ENCODE measurements at regions not wholly inside any gene's neighbourhood (a gene's known extent, or its start where the extent isn't known, plus 50 kb on each side); places are given as distances from the start of the nearest gene placed in this dataset.

GRCh38 chr1:193634876-193635275, 448.5 kb upstream of the B3GALT2 start:
- H3K4me1 ChIP-seq (ENCODE audit: insufficient read depth, low read length) = no peaks in the 10 kb centered on the region
- H3K9me3 ChIP-seq (ENCODE audit: insufficient read depth, low read depth, low read length) = no peaks in the 10 kb centered on the region
- H3K27me3 ChIP-seq (ENCODE audit: insufficient read depth, low read length) = no peaks in the 10 kb centered on the region
- H3K36me3 ChIP-seq (ENCODE audit: insufficient read depth, low read depth, low read length) = no peaks in the 10 kb centered on the region
- no peak overlapping the region for H3K27ac ChIP-seq (ENCODE audit: low read length)
- H3K9ac ChIP-seq (ENCODE audit: low read depth, low read length) = no peak overlapping the region
- H3K4me3 ChIP-seq (ENCODE audit: low read length) = no peak overlapping the region

- no peak overlapping the region for H3K27ac ChIP-seq (ENCODE audit: low read length)
- no peak overlapping the region for H3K9ac ChIP-seq (ENCODE audit: low read depth, low read length)
- no peaks in the 10 kb centered on the region for H3K9me3 ChIP-seq (ENCODE audit: insufficient read depth, low read depth, low read length)
- H3K4me3 ChIP-seq (ENCODE audit: low read length) = no peak overlapping the region
- H3K36me3 ChIP-seq (ENCODE audit: insufficient read depth, low read depth, low read length) = no peaks in the 10 kb centered on the region
- H3K4me1 ChIP-seq (ENCODE audit: insufficient read depth, low read length) = peaks cover 3% of the 10 kb centered on the region; the same call in 1 of the 2 replicates
- H3K27me3 ChIP-seq (ENCODE audit: insufficient read depth, low read length) = no peaks in the 10 kb centered on the region
Measured at GRCh38 chr1:193634470-193634869, 448.1 kb upstream of the B3GALT2 start.

GRCh38 chr1:193633991-193634390, 447.6 kb upstream of the B3GALT2 start:
- no peak overlapping the region for H3K27ac ChIP-seq (ENCODE audit: low read length)
- peaks cover 5% of the 10 kb centered on the region; the same call in 1 of the 2 replicates for H3K4me1 ChIP-seq (ENCODE audit: insufficient read depth, low read length)
- H3K9ac ChIP-seq (ENCODE audit: low read depth, low read length) = no peak overlapping the region
- no peaks in the 10 kb centered on the region for H3K27me3 ChIP-seq (ENCODE audit: insufficient read depth, low read length)
- H3K4me3 ChIP-seq (ENCODE audit: low read length) = no peak overlapping the region
- H3K9me3 ChIP-seq (ENCODE audit: insufficient read depth, low read depth, low read length) = no peaks in the 10 kb centered on the region
- no peaks in the 10 kb centered on the region for H3K36me3 ChIP-seq (ENCODE audit: insufficient read depth, low read depth, low read length)

- no peak overlapping the region for H3K9ac ChIP-seq (ENCODE audit: low read depth, low read length)
- no peaks in the 10 kb centered on the region for H3K27me3 ChIP-seq (ENCODE audit: insufficient read depth, low read length)
- no peak overlapping the region for H3K4me3 ChIP-seq (ENCODE audit: low read length)
- no peaks in the 10 kb centered on the region for H3K36me3 ChIP-seq (ENCODE audit: insufficient read depth, low read depth, low read length)
- peaks cover 5% of the 10 kb centered on the region; the same call in 1 of the 2 replicates for H3K4me1 ChIP-seq (ENCODE audit: insufficient read depth, low read length)
- H3K27ac ChIP-seq (ENCODE audit: low read length) = no peak overlapping the region
- H3K9me3 ChIP-seq (ENCODE audit: insufficient read depth, low read depth, low read length) = no peaks in the 10 kb centered on the region
Measured at GRCh38 chr1:193633093-193633492, 446.7 kb upstream of the B3GALT2 start.

GRCh38 chr1:193631306-193631705, 444.9 kb upstream of the B3GALT2 start:
- Histone ChIP-seq H3K9me3 (ENCODE audit: insufficient read depth, low read depth, low read length) (no peaks in the 10 kb centered on the region), H3K36me3 (ENCODE audit: insufficient read depth, low read depth, low read length) (no peaks in the 10 kb centered on the region), H3K27ac (ENCODE audit: low read length) (no peak overlapping the region), H3K27me3 (ENCODE audit: insufficient read depth, low read length) (no peaks in the 10 kb centered on the region), H3K4me3 (ENCODE audit: low read length) (no peak overlapping the region), H3K4me1 (ENCODE audit: insufficient read depth, low read length) (peaks cover 5% of the 10 kb centered on the region; the same call in 1 of the 2 replicates), H3K9ac (ENCODE audit: low read depth, low read length) (no peak overlapping the region)

GRCh38 chr1:193629875-193630274, 443.5 kb upstream of the B3GALT2 start:
- Histone ChIP-seq H3K27me3 (ENCODE audit: insufficient read depth, low read length) (no peaks in the 10 kb centered on the region), H3K4me1 (ENCODE audit: insufficient read depth, low read length) (peaks cover 5% of the 10 kb centered on the region; the same call in 1 of the 2 replicates), H3K9me3 (ENCODE audit: insufficient read depth, low read depth, low read length) (no peaks in the 10 kb centered on the region), H3K4me3 (ENCODE audit: low read length) (no peak overlapping the region), H3K27ac (ENCODE audit: low read length) (no peak overlapping the region), H3K9ac (ENCODE audit: low read depth, low read length) (no peak overlapping the region), H3K36me3 (ENCODE audit: insufficient read depth, low read depth, low read length) (no peaks in the 10 kb centered on the region)

GRCh38 chr1:193626695-193627094, 440.3 kb upstream of the B3GALT2 start:
- no peak overlapping the region for H3K4me3 ChIP-seq (ENCODE audit: low read length)
- H3K27ac ChIP-seq (ENCODE audit: low read length) = no peak overlapping the region
- H3K27me3 ChIP-seq (ENCODE audit: insufficient read depth, low read length) = no peaks in the 10 kb centered on the region
- no peaks in the 10 kb centered on the region for H3K36me3 ChIP-seq (ENCODE audit: insufficient read depth, low read depth, low read length)
- H3K9me3 ChIP-seq (ENCODE audit: insufficient read depth, low read depth, low read length) = no peaks in the 10 kb centered on the region
- H3K9ac ChIP-seq (ENCODE audit: low read depth, low read length) = no peak overlapping the region
- peaks cover 5% of the 10 kb centered on the region; the same call in 1 of the 2 replicates for H3K4me1 ChIP-seq (ENCODE audit: insufficient read depth, low read length)

- Histone ChIP-seq H3K9ac (ENCODE audit: low read depth, low read length) (no peak overlapping the region), H3K4me3 (ENCODE audit: low read length) (no peak overlapping the region), H3K27ac (ENCODE audit: low read length) (no peak overlapping the region), H3K36me3 (ENCODE audit: insufficient read depth, low read depth, low read length) (no peaks in the 10 kb centered on the region), H3K4me1 (ENCODE audit: insufficient read depth, low read length) (peaks cover 5% of the 10 kb centered on the region; the same call in 1 of the 2 replicates), H3K27me3 (ENCODE audit: insufficient read depth, low read length) (no peaks in the 10 kb centered on the region), H3K9me3 (ENCODE audit: insufficient read depth, low read depth, low read length) (no peaks in the 10 kb centered on the region)
Measured at GRCh38 chr1:193625255-193625654, 438.8 kb upstream of the B3GALT2 start.

- H3K27me3 ChIP-seq (ENCODE audit: insufficient read depth, low read length) = no peaks in the 10 kb centered on the region
- H3K9me3 ChIP-seq (ENCODE audit: insufficient read depth, low read depth, low read length) = no peaks in the 10 kb centered on the region
- H3K9ac ChIP-seq (ENCODE audit: low read depth, low read length) = no peak overlapping the region
- no peaks in the 10 kb centered on the region for H3K36me3 ChIP-seq (ENCODE audit: insufficient read depth, low read depth, low read length)
- no peak overlapping the region for H3K4me3 ChIP-seq (ENCODE audit: low read length)
- no peak overlapping the region for H3K27ac ChIP-seq (ENCODE audit: low read length)
- no peaks in the 10 kb centered on the region for H3K4me1 ChIP-seq (ENCODE audit: insufficient read depth, low read length)
Measured at GRCh38 chr1:193619911-193620310, 433.5 kb upstream of the B3GALT2 start.

GRCh38 chr1:193614817-193615216, 428.4 kb upstream of the B3GALT2 start:
- Histone ChIP-seq H3K9me3 (ENCODE audit: insufficient read depth, low read depth, low read length) (no peaks in the 10 kb centered on the region), H3K27me3 (ENCODE audit: insufficient read depth, low read length) (no peaks in the 10 kb centered on the region), H3K4me1 (ENCODE audit: insufficient read depth, low read length) (no peaks in the 10 kb centered on the region), H3K36me3 (ENCODE audit: insufficient read depth, low read depth, low read length) (no peaks in the 10 kb centered on the region), H3K27ac (ENCODE audit: low read length) (no peak overlapping the region), H3K9ac (ENCODE audit: low read depth, low read length) (no peak overlapping the region), H3K4me3 (ENCODE audit: low read length) (no peak overlapping the region)

- H3K4me3 ChIP-seq (ENCODE audit: low read length) = no peak overlapping the region
- no peak overlapping the region for H3K27ac ChIP-seq (ENCODE audit: low read length)
- H3K27me3 ChIP-seq (ENCODE audit: insufficient read depth, low read length) = no peaks in the 10 kb centered on the region
Measured at GRCh38 chr1:193614275-193614674, 427.9 kb upstream of the B3GALT2 start.

GRCh38 chr1:193613041-193613440, 426.6 kb upstream of the B3GALT2 start:
- Histone ChIP-seq H3K4me1 (ENCODE audit: insufficient read depth, low read length) (no peaks in the 10 kb centered on the region), H3K27me3 (ENCODE audit: insufficient read depth, low read length) (no peaks in the 10 kb centered on the region), H3K9ac (ENCODE audit: low read depth, low read length) (no peak overlapping the region), H3K9me3 (ENCODE audit: insufficient read depth, low read depth, low read length) (no peaks in the 10 kb centered on the region), H3K36me3 (ENCODE audit: insufficient read depth, low read depth, low read length) (no peaks in the 10 kb centered on the region), H3K27ac (ENCODE audit: low read length) (no peak overlapping the region), H3K4me3 (ENCODE audit: low read length) (no peak overlapping the region)

More at GRCh38 chr1:193614275-193614674, 427.9 kb upstream of the B3GALT2 start:
- Histone ChIP-seq H3K9me3 (ENCODE audit: insufficient read depth, low read depth, low read length) (no peaks in the 10 kb centered on the region), H3K9ac (ENCODE audit: low read depth, low read length) (no peak overlapping the region), H3K36me3 (ENCODE audit: insufficient read depth, low read depth, low read length) (no peaks in the 10 kb centered on the region), H3K4me1 (ENCODE audit: insufficient read depth, low read length) (no peaks in the 10 kb centered on the region)
